Caco-2 (cell line): ENCODE measurements at regions not wholly inside any gene's neighbourhood (a gene's known extent, or its start where the extent isn't known, plus 50 kb on each side); places are given as distances from the start of the nearest gene placed in this dataset.

Source experiments
- BruUV-seq: library from RNA; stranded (reverse); fragments of 400-500 nt; replicated peaks from 2 replicates; lab custom pipeline; 2021; lab: Mats Ljungman, UMichigan
- CTCF ChIA-PET: fragments of 300-600 bp; sonication (Branson Sonifier 250); formaldehyde crosslinking; loops from one replicate; lab custom pipeline; 2022; ENCODE audit warnings: antibody characterized with exemption; lab: Charles Lee
- POLR2A ChIA-PET: fragments of 300-600 bp; sonication (Branson Sonifier 250); formaldehyde crosslinking; loops from one replicate; lab custom pipeline; 2022; ENCODE audit warnings: antibody characterized with exemption; lab: Charles Lee
- DNase-seq, 2 experiments: peaks; one replicate each; pipeline versions ENCODE4 v3.0.0 to v3.0.0-alpha.2; 2020 to 2022
- H3K27me3 ChIP-seq: replicated peaks from 2 replicates; pipeline ENCODE4 v1.6.0; 2011; ENCODE audit warnings: low read length; ENCODE audit not compliant: control insufficient read depth, insufficient read depth
- H3K36me3 ChIP-seq: 2 replicates; pipeline ENCODE4 v1.5.1; 2011; ENCODE audit warnings: low read length; ENCODE audit not compliant: control insufficient read depth, insufficient read depth
- H3K4me1 ChIP-seq: fragments of 250-450 bp; sonication (Bioruptor Pico); 2 replicates; pipeline ENCODE4 v1.5.1; 2020; ENCODE audit warnings: mild to moderate bottlenecking
- H3K4me3 ChIP-seq: 2 replicates; pipeline ENCODE4 v1.5.1; 2011; ENCODE audit warnings: low read depth, mild to moderate bottlenecking, control low read depth, low read length
- H3K9me3 ChIP-seq: fragments of 250-450 bp; sonication (Bioruptor Pico); 2 replicates; pipeline ENCODE4 v1.5.1; 2020; ENCODE audit warnings: mild to moderate bottlenecking, moderate library complexity
- H3K27ac Mint-ChIP-seq: one replicate; pipeline ENCODE4 v1.8.0; 2022; ENCODE audit warnings: mixed read lengths; ENCODE audit not compliant: unreplicated experiment
- H3K27me3 Mint-ChIP-seq: one replicate; pipeline ENCODE4 v1.8.0; 2022; ENCODE audit warnings: mixed read lengths; ENCODE audit not compliant: insufficient read depth, unreplicated experiment
- H3K36me3 Mint-ChIP-seq: one replicate; pipeline ENCODE4 v1.8.0; 2022; ENCODE audit warnings: mild to moderate bottlenecking, mixed read lengths; ENCODE audit not compliant: insufficient read depth, unreplicated experiment
- H3K4me1 Mint-ChIP-seq: one replicate; pipeline ENCODE4 v1.8.0; 2022; ENCODE audit warnings: low read depth, mixed read lengths; ENCODE audit not compliant: unreplicated experiment
- H3K4me3 Mint-ChIP-seq: one replicate; pipeline ENCODE4 v1.8.0; 2022; ENCODE audit warnings: mild to moderate bottlenecking, moderate library complexity, mixed read lengths; ENCODE audit not compliant: unreplicated experiment
- H3K9me3 Mint-ChIP-seq: one replicate; pipeline ENCODE4 v1.8.0; 2022; ENCODE audit warnings: mixed read lengths; ENCODE audit not compliant: unreplicated experiment
- CTCF ChIP-seq, 2 experiments: fragments of 200-600 bp in 1 of 2; IDR thresholded peaks; 1 replicate in 1 of 2; 2 replicates in 1 of 2; pipeline versions ENCODE4 v1.5.1 to v1.8.0; 2011 to 2022; ENCODE audit warnings: antibody characterized with exemption in 1 of 2, control low read depth in 1 of 2, inconsistent platforms in 1 of 2, low read depth in 1 of 2, low read length in 1 of 2, mild to moderate bottlenecking in 1 of 2, moderate library complexity in 1 of 2; ENCODE audit not compliant: insufficient read depth in 1 of 2, severe bottlenecking in 1 of 2, unreplicated experiment in 1 of 2
- intact Hi-C: fragments of 100-400 bp; cut with micrococcal nuclease; formaldehyde crosslinking; loops from one replicate; pipeline ENCODE4 v1.10.0; 2022; ENCODE audit not compliant: unreplicated experiment

GRCh38 chr6:1495344-1495743 is 106.0 kb downstream of the FOXF2 start:
- POLR2A ChIA-PET, result no interaction called here
- Mint-ChIP-seq H3K9me3 (no peaks in the 10 kb centered on the region), H3K27ac (no peak overlapping the region), H3K4me3 (no peak overlapping the region), H3K36me3 (no peaks in the 10 kb centered on the region), H3K27me3 (no peaks in the 10 kb centered on the region), H3K4me1 (no peaks in the 10 kb centered on the region)
- no peak for DNase-seq
- CTCF ChIA-PET, result no interaction called here
- no peaks in the 10 kb centered on the region for H3K27me3 ChIP-seq
- intact Hi-C loops, result no loop called here
- H3K4me1 ChIP-seq, result no peaks in the 10 kb centered on the region
- TF ChIP-seq CTCF (IDR thresholded peaks at IDR 0.05; ENCODE audit: insufficient read depth in 1 of 2, low read depth in 1 of 2, low read length in 1 of 2, severe bottlenecking in 1 of 2, unreplicated experiment in 1 of 2), result no peak
- H3K36me3 ChIP-seq, result no peaks in the 10 kb centered on the region
- no peaks in the 10 kb centered on the region for H3K9me3 ChIP-seq
- H3K4me3 ChIP-seq, result no peak overlapping the region
- no TSS peak for BruUV-seq

- H3K4me3 ChIP-seq, result no peak overlapping the region
- Mint-ChIP-seq H3K27me3 (no peaks in the 10 kb centered on the region), H3K4me3 (no peak overlapping the region), H3K36me3 (no peaks in the 10 kb centered on the region), H3K9me3 (no peaks in the 10 kb centered on the region), H3K4me1 (no peaks in the 10 kb centered on the region), H3K27ac (no peak overlapping the region)
- intact Hi-C loops, result no loop called here
- H3K27me3 ChIP-seq, result no peaks in the 10 kb centered on the region
- no TSS peak for BruUV-seq
- CTCF ChIA-PET, result no interaction called here
- DNase-seq, result no peak
- no peaks in the 10 kb centered on the region for H3K36me3 ChIP-seq
- H3K4me1 ChIP-seq, result no peaks in the 10 kb centered on the region
- TF ChIP-seq CTCF (IDR thresholded peaks at IDR 0.05; ENCODE audit: insufficient read depth in 1 of 2, low read depth in 1 of 2, low read length in 1 of 2, severe bottlenecking in 1 of 2, unreplicated experiment in 1 of 2), result no peak
- POLR2A ChIA-PET, result no interaction called here
- H3K9me3 ChIP-seq, result no peaks in the 10 kb centered on the region
Observed at GRCh38 chr6:1496092-1496491, 106.7 kb downstream of the FOXF2 start.

- H3K9me3 ChIP-seq, result no peaks in the 10 kb centered on the region
- ChIA-PET POLR2A (no interaction called here), CTCF (no interaction called here)
- no peaks in the 10 kb centered on the region for H3K36me3 ChIP-seq
- H3K4me3 ChIP-seq, result no peak overlapping the region
- Mint-ChIP-seq H3K27ac (no peak overlapping the region), H3K4me3 (no peak overlapping the region), H3K27me3 (peaks cover 5% of the 10 kb centered on the region), H3K36me3 (no peaks in the 10 kb centered on the region), H3K4me1 (no peaks in the 10 kb centered on the region), H3K9me3 (no peaks in the 10 kb centered on the region)
- H3K4me1 ChIP-seq, result no peaks in the 10 kb centered on the region
- intact Hi-C loops, result no loop called here
- DNase-seq, result no peak
- TF ChIP-seq CTCF (IDR thresholded peaks at IDR 0.05; ENCODE audit: insufficient read depth in 1 of 2, low read depth in 1 of 2, low read length in 1 of 2, severe bottlenecking in 1 of 2, unreplicated experiment in 1 of 2), result no peak
- BruUV-seq, result no TSS peak
- H3K27me3 ChIP-seq, result peaks cover 2% of the 10 kb centered on the region
Observed at GRCh38 chr6:1496836-1497760, 107.7 kb downstream of the FOXF2 start.
